K562 (cell line): ENCODE measurements at regions not wholly inside any gene's neighbourhood (a gene's known extent, or its start where the extent isn't known, plus 50 kb on each side); places are given as distances from the start of the nearest gene placed in this dataset.

Experiments
- EHMT2 ChIP-seq: fragments of 450-650 bp; IDR thresholded peaks from 2 replicates; pipeline ENCODE4 v1.6.1; 2018; ENCODE audit warnings: antibody characterized with exemption
- FOXJ3 ChIP-seq: sonication (generic); formaldehyde crosslinking; IDR thresholded peaks from 2 replicates; pipeline ENCODE4 v1.4.0; 2020; ENCODE audit warnings: mild to moderate bottlenecking, missing genetic modification reagents
- TAL1 ChIP-seq: fragments of 450-650 bp; IDR thresholded peaks from 2 replicates; pipeline ENCODE4 v1.6.1; 2016; ENCODE audit warnings: mild to moderate bottlenecking
- ZNF121 ChIP-seq: sonication (generic); formaldehyde crosslinking; conservative IDR thresholded peaks from 2 replicates; pipeline ENCODE4 v1.8.0; 2022; ENCODE audit warnings: missing genetic modification reagents
- ZNF740 ChIP-seq, 3 experiments: fragments of 200-800 bp in 1 of 3; sonication (Bioruptor generic) in 1 of 3; sonication (generic) in 1 of 3; formaldehyde crosslinking in 1 of 3; IDR thresholded peaks; 2 replicates each; pipeline versions ENCODE4 v1.6.1 to v1.8.0; 2016 to 2022; ENCODE audit warnings: mild to moderate bottlenecking in 2 of 3, missing compliant biosample characterization in 2 of 3, missing genetic modification characterization in 2 of 3, missing genetic modification reagents in 1 of 3
- TF ChIP-seq, protein P1 (sequence below): fragments of 450-650 bp; IDR thresholded peaks from 2 replicates; pipeline ENCODE4 v1.6.1; 2017; ENCODE audit warnings: antibody characterized with exemption, mild to moderate bottlenecking
- TF ChIP-seq, protein P2 (sequence below), 2 experiments: fragments of 450-650 bp in 1 of 2; sonication (generic) in 1 of 2; formaldehyde crosslinking in 1 of 2; IDR thresholded peaks; 2 replicates each; pipeline versions ENCODE4 v1.7.1 to v1.9.0; 2016 to 2022; ENCODE audit warnings: inconsistent platforms in 1 of 2, mild to moderate bottlenecking in 1 of 2, missing genetic modification reagents in 1 of 2

DNA sequence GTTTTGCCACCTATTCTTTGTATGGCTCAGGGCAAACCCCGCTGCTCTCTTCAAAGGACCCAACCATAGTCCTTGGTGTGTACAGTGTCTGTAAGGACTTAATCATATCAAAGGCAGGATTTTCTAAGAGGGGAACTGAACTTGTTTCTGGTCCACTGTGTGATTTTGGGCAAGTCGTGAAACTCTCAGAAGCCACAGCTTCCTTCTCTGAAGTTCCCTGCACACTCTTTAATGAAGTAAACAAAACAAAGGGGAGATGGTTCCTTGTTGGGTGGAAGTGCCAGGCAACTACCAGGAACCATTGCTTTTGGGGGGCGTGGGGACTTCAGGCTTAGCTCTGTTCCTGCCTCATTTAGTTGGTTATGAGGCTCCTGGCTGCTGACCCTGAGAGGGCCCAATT, 152.4 kb downstream of the VRK1 start (continued):
- TF ChIP-seq ZNF740 (CRISPR knock-in tag; IDR thresholded peaks at IDR 0.05) (no peak), ZNF740 (tag; IDR thresholded peaks at IDR 0.05) (no peak), EHMT2 (no peak), ZNF121 (CRISPR knock-in tag) (no peak), TAL1 (no peak), FOXJ3 (CRISPR knock-in tag) (no peak)
- TF ChIP-seq, protein P1, sequence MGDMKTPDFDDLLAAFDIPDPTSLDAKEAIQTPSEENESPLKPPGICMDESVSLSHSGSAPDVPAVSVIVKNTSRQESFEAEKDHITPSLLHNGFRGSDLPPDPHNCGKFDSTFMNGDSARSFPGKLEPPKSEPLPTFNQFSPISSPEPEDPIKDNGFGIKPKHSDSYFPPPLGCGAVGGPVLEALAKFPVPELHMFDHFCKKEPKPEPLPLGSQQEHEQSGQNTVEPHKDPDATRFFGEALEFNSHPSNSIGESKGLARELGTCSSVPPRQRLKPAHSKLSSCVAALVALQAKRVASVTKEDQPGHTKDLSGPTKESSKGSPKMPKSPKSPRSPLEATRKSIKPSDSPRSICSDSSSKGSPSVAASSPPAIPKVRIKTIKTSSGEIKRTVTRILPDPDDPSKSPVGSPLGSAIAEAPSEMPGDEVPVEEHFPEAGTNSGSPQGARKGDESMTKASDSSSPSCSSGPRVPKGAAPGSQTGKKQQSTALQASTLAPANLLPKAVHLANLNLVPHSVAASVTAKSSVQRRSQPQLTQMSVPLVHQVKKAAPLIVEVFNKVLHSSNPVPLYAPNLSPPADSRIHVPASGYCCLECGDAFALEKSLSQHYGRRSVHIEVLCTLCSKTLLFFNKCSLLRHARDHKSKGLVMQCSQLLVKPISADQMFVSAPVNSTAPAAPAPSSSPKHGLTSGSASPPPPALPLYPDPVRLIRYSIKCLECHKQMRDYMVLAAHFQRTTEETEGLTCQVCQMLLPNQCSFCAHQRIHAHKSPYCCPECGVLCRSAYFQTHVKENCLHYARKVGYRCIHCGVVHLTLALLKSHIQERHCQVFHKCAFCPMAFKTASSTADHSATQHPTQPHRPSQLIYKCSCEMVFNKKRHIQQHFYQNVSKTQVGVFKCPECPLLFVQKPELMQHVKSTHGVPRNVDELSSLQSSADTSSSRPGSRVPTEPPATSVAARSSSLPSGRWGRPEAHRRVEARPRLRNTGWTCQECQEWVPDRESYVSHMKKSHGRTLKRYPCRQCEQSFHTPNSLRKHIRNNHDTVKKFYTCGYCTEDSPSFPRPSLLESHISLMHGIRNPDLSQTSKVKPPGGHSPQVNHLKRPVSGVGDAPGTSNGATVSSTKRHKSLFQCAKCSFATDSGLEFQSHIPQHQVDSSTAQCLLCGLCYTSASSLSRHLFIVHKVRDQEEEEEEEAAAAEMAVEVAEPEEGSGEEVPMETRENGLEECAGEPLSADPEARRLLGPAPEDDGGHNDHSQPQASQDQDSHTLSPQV, result no peak
- TF ChIP-seq, protein P2, sequence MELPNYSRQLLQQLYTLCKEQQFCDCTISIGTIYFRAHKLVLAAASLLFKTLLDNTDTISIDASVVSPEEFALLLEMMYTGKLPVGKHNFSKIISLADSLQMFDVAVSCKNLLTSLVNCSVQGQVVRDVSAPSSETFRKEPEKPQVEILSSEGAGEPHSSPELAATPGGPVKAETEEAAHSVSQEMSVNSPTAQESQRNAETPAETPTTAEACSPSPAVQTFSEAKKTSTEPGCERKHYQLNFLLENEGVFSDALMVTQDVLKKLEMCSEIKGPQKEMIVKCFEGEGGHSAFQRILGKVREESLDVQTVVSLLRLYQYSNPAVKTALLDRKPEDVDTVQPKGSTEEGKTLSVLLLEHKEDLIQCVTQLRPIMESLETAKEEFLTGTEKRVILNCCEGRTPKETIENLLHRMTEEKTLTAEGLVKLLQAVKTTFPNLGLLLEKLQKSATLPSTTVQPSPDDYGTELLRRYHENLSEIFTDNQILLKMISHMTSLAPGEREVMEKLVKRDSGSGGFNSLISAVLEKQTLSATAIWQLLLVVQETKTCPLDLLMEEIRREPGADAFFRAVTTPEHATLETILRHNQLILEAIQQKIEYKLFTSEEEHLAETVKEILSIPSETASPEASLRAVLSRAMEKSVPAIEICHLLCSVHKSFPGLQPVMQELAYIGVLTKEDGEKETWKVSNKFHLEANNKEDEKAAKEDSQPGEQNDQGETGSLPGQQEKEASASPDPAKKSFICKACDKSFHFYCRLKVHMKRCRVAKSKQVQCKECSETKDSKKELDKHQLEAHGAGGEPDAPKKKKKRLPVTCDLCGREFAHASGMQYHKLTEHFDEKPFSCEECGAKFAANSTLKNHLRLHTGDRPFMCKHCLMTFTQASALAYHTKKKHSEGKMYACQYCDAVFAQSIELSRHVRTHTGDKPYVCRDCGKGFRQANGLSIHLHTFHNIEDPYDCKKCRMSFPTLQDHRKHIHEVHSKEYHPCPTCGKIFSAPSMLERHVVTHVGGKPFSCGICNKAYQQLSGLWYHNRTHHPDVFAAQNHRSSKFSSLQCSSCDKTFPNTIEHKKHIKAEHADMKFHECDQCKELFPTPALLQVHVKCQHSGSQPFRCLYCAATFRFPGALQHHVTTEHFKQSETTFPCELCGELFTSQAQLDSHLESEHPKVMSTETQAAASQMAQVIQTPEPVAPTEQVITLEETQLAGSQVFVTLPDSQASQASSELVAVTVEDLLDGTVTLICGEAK (IDR thresholded peaks at IDR 0.05), result no peak
- TF ChIP-seq, protein P2 (CRISPR knock-in tag; IDR thresholded peaks at IDR 0.05), result no peak
